Activated gamma-delta T cell treated with anti-CD3 and anti-CD28 coated beads, Interleukin-2, amount 50 U/mL, for 16 hours (primary cell): ENCODE measurements at regions not wholly inside any gene's neighbourhood (a gene's known extent, or its start where the extent isn't known, plus 50 kb on each side); places are given as distances from the start of the nearest gene placed in this dataset.

ENCODE experiments used
- DNase-seq: peaks from one replicate; pipeline ENCODE4 v3.0.0-alpha.2; 2020; ENCODE audit warnings: low read depth

DNA sequence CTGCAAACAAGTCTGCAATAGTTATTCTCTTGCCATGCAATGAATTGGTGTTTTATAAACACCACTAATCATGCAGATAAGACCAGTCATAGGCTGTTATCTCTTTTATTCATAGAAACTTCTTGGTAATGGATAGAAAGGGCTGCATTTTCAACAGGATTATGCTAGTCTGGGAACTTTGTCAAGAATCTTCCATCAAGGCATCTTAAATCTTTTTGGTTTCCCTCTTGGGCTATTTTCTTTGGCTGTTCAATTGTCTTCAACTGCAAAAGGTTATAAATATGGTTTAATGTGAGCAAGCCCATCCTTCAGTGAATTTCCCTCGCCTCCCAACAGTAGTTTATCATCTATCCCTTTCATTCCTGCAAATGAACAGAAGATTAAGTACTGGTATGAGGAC is 59.0 kb upstream of the MINAR1 start:
- DNase-seq = no peak

DNA sequence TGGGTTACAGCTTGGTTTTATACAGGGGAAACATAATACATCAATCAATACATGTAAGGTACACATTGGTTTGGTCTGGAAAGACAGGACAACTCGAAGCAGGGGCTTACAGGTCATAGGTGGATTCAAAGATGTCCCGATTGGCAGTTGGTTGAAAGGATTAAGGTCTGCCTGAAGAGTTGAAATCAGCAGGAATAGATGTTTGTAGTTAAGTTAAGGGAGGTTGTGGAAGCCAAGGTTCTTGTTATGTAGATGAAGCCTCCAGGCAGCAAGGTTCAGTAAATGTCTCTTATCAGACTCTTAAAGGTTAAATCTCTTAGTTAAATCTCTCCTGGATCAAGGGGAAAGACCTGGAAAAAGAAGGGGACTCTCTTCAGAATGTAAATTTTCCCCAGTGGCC is 58.4 kb upstream of the MINAR1 start:
- DNase-seq = no peak

DNA sequence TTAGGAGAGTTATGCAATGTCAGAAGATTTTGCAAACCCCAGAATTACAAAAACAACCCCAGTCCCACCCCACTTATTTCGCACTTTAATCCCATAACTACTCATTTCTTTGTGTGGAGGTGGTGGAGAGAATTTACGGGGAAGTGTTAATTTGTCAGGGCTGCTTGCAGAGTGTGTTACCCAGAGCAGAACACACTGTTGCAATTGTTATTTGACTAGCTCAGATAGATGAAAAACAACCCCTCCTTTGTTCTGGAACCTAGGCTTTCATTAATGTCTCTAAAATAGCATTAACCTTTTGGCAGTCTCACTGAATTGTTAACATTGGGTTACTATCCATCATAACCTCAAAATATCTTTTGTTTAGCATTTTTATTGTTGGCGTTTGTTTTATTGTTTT is 55.8 kb upstream of the MINAR1 start:
- DNase-seq = no peak

DNA sequence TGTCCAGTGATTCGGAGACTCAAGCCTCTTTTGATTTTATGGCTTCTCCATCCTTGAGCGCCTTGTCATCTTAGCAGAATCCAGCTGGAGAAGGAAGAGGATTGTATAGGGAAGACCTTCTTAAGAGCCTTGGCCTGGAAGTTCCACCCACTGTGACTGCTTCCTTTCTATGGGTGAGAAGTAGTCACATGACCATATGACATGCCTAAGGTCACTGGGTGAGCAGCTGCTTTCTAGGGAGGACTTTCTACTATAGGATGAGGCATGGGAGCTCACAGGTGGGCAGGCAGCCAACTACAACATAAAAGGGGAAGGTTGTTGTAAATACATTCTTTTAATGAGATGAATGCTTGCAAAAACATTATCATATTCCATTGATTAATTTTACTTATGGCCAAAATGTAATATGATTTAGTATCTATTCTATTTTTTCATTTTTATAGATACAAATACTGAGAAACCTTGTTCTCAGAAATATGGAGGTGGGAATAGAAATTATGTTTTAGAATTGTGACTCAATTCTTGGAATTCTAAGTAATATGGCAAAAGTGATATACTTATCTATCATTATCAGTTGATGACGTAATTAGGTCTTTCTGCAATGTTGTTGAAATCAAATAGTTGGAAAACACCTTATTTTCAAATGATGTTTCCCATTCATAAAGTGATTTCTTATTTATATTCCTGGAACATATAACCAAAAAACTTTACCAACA is 53.6 kb upstream of the MINAR1 start:
- no peak for DNase-seq

DNA sequence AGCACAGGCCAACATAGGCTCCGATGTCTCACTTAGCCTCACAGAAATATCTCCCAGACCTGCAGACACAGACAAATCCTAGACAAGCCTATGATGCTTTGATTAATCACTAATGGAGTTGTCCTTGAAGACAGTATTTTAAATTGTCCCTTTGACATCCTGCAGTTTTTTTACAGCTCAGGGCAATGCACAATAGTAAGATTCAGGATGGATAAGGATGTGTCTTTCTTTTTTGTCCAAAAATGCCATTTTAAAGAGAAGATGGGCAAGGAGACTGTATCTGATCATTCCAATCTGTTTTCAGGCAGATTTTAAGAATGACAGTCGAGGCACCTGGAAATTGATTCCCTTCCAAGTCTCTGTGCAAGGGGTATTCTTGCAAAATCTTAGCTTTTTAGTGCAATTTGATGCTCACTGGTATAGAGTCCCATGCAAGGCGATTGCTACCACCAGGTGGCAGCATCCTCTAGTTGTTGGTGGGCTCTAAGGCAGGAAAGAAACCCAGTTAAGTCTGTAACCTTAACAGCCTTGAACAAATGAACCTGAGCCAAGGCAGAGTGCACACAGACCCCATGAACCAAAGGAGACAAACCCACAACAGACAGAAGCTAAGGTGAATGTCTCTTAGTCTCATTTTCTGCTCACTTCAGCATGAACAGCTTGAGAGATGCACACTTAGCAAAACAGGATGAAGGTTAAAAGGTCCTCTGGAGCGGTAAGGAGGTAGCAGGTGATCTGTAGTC is 51.2 kb upstream of the MINAR1 start:
- peak; percentile 58 for DNase-seq

DNA sequence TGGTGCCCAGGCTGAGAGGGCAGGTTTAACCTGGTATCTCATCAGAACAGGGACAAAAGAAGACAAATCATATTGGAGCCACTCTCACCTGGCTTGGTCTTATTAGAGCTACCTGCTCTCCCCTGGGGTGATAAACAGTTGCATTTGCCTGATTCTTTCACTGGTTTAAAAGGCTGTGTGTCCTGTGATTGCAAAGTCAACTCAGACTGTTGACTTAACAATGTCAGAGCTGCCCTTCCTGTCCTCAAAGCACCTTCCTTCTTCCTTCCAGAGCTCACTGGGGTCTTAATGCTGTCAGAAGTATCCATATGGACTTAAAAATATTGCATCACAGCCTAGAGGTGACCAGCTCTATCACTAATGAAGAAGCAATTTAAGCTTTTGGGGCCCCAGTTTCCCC is 50.5 kb upstream of the MINAR1 start:
- no peak for DNase-seq
